Neural progenitor cell (in vitro differentiated cells): ENCODE measurements at regions not wholly inside any gene's neighbourhood (a gene's known extent, or its start where the extent isn't known, plus 50 kb on each side); places are given as distances from the start of the nearest gene placed in this dataset.
A peak's percentile ranks its signal among the peaks of the same experiment; 100 is the strongest.

ENCODE experiments used
- DNase-seq: peaks from one replicate; pipeline ENCODE4 v3.0.0-alpha.2; 2016; ENCODE audit warnings: low spot score
- H2AFZ ChIP-seq: fragments of 200-600 bp; sonication (generic); replicated peaks from 2 replicates; pipeline ENCODE4 v1.6.1; 2016; ENCODE audit warnings: antibody characterized with exemption
- H3F3A ChIP-seq: fragments of 200-600 bp; sonication (generic); 2 replicates; pipeline ENCODE4 v1.6.1; 2016; ENCODE audit warnings: antibody characterized with exemption, low read depth
- H3K27ac ChIP-seq: fragments of 200-600 bp; sonication (generic); 2 replicates; pipeline ENCODE4 v1.5.1; 2016; ENCODE audit warnings: mild to moderate bottlenecking
- H3K27me3 ChIP-seq: fragments of 200-600 bp; sonication (generic); 2 replicates; pipeline ENCODE4 v1.6.1; 2016; ENCODE audit warnings: mild to moderate bottlenecking, moderate library complexity
- H3K36me3 ChIP-seq: fragments of 200-600 bp; sonication (generic); 2 replicates; pipeline ENCODE4 v1.5.1; 2016
- H3K4me1 ChIP-seq: fragments of 200-600 bp; sonication (generic); 2 replicates; pipeline ENCODE4 v1.6.1; 2016; ENCODE audit warnings: mixed run types
- H3K4me2 ChIP-seq: fragments of 200-600 bp; sonication (generic); 2 replicates; pipeline ENCODE4 v1.6.1; 2016
- H3K4me3 ChIP-seq: fragments of 200-600 bp; sonication (generic); 2 replicates; pipeline ENCODE4 v1.5.1; 2016
- H3K79me2 ChIP-seq: fragments of 200-600 bp; sonication (generic); 2 replicates; pipeline ENCODE4 v1.6.1; 2016; ENCODE audit warnings: low read depth
- H3K9ac ChIP-seq: fragments of 200-600 bp; sonication (generic); 2 replicates; pipeline ENCODE4 v1.6.1; 2016
- H3K9me3 ChIP-seq: fragments of 200-600 bp; sonication (generic); 2 replicates; pipeline ENCODE4 v1.5.1; 2016; ENCODE audit warnings: low read depth
- H4K20me1 ChIP-seq: fragments of 200-600 bp; sonication (generic); 2 replicates; pipeline ENCODE4 v1.6.1; 2016; ENCODE audit warnings: low read depth
- H3K27ac Mint-ChIP-seq: 3 replicates; pipeline ENCODE4 v1.8.0; 2021; ENCODE audit warnings: mixed read lengths
- H3K27me3 Mint-ChIP-seq: 2 replicates; pipeline ENCODE4 v1.8.0; 2022; ENCODE audit warnings: low read depth, mild to moderate bottlenecking, inconsistent platforms, moderate library complexity, mixed read lengths; ENCODE audit not compliant: insufficient read depth
- H3K36me3 Mint-ChIP-seq: 3 replicates; pipeline ENCODE4 v1.8.0; 2021; ENCODE audit warnings: mixed read lengths
- H3K4me1 Mint-ChIP-seq: 3 replicates; pipeline ENCODE4 v1.8.0; 2021; ENCODE audit warnings: mixed read lengths
- H3K4me3 Mint-ChIP-seq: 3 replicates; pipeline ENCODE4 v1.8.0; 2021; ENCODE audit warnings: mild to moderate bottlenecking, moderate library complexity, mixed read lengths
- H3K9me3 Mint-ChIP-seq: 3 replicates; pipeline ENCODE4 v1.8.0; 2020; ENCODE audit warnings: mixed read lengths
- CTCF ChIP-seq: fragments of 200-600 bp; sonication (generic); IDR thresholded peaks from 2 replicates; pipeline ENCODE4 v1.5.1; 2017; ENCODE audit warnings: antibody characterized with exemption, mild to moderate bottlenecking
- EZH2 ChIP-seq: fragments of 200-600 bp; sonication (generic); IDR thresholded peaks from 2 replicates; pipeline ENCODE4 v1.6.1; 2017; ENCODE audit warnings: antibody characterized with exemption, mild to moderate bottlenecking, moderate library complexity
- EZH2phosphoT487 ChIP-seq: fragments of 200-600 bp; sonication (generic); IDR thresholded peaks from 2 replicates; pipeline ENCODE4 v1.6.1; 2017; ENCODE audit warnings: antibody characterized with exemption

GRCh38 chr11:130781931-130782330, 134.3 kb downstream of the SNX19 start:
- Histone ChIP-seq H3F3A (peaks cover 8% of the 10 kb centered on the region), H3K4me1 (peaks cover 19% of the 10 kb centered on the region), H3K4me2 (no peak overlapping the region), H3K9ac (no peak overlapping the region), H3K79me2 (no peaks in the 10 kb centered on the region), H3K36me3 (no peaks in the 10 kb centered on the region), H3K4me3 (no peak overlapping the region), H2AFZ (peak overlapping the region; percentile 31), H3K27me3 (no peaks in the 10 kb centered on the region), H4K20me1 (no peaks in the 10 kb centered on the region), H3K27ac (no peak overlapping the region), H3K9me3 (no peaks in the 10 kb centered on the region)
- Mint-ChIP-seq H3K9me3 (peaks cover 6% of the 10 kb centered on the region), H3K4me3 (no peak overlapping the region), H3K27me3 (peaks cover 13% of the 10 kb centered on the region), H3K27ac (peak overlapping the region; percentile 94), H3K36me3 (no peaks in the 10 kb centered on the region), H3K4me1 (peaks cover 42% of the 10 kb centered on the region)
- TF ChIP-seq CTCF (no peak), EZH2phosphoT487 (no peak), EZH2 (no peak)
- no peak for DNase-seq

GRCh38 chr11:130782361-130783222, 133.7 kb downstream of the SNX19 start:
- Histone ChIP-seq H3F3A (peaks cover 8% of the 10 kb centered on the region), H3K4me1 (peaks cover 19% of the 10 kb centered on the region), H3K27me3 (no peaks in the 10 kb centered on the region), H3K9me3 (no peaks in the 10 kb centered on the region), H4K20me1 (no peaks in the 10 kb centered on the region), H3K9ac (no peak overlapping the region), H3K79me2 (no peaks in the 10 kb centered on the region), H3K4me3 (no peak overlapping the region), H2AFZ (peak overlapping the region; percentile 31), H3K4me2 (peak overlapping the region; percentile 29), H3K27ac (no peak overlapping the region), H3K36me3 (no peaks in the 10 kb centered on the region)
- Mint-ChIP-seq H3K27ac (peak overlapping the region; percentile 94), H3K27me3 (peaks cover 13% of the 10 kb centered on the region), H3K36me3 (no peaks in the 10 kb centered on the region), H3K9me3 (peaks cover 6% of the 10 kb centered on the region), H3K4me3 (peak overlapping the region; percentile 71), H3K4me1 (peaks cover 46% of the 10 kb centered on the region)
- TF ChIP-seq EZH2, result no peak
- no peak for TF ChIP-seq CTCF
- no peak for TF ChIP-seq EZH2phosphoT487
- DNase-seq, result peak; percentile 27

GRCh38 chr11:130783323-130783722, 133.0 kb downstream of the SNX19 start:
- H3K4me3 Mint-ChIP-seq, result no peak overlapping the region
- no peaks in the 10 kb centered on the region for H3K36me3 ChIP-seq

More at GRCh38 chr11:130783323-130783722, 133.0 kb downstream of the SNX19 start:
- peak overlapping the region; percentile 29 for H3K4me2 ChIP-seq
- no peaks in the 10 kb centered on the region for H3K79me2 ChIP-seq
- Mint-ChIP-seq H3K27me3 (peaks cover 13% of the 10 kb centered on the region), H3K4me1 (peaks cover 46% of the 10 kb centered on the region), H3K36me3 (no peaks in the 10 kb centered on the region), H3K27ac (peak overlapping the region; percentile 22), H3K9me3 (peaks cover 8% of the 10 kb centered on the region)
- H4K20me1 ChIP-seq, result no peaks in the 10 kb centered on the region
- TF ChIP-seq EZH2, result no peak
- TF ChIP-seq EZH2phosphoT487, result no peak
- TF ChIP-seq CTCF, result no peak
- DNase-seq, result no peak
- H3K9me3 ChIP-seq, result no peaks in the 10 kb centered on the region
- no peak overlapping the region for H3K9ac ChIP-seq
- H3K27ac ChIP-seq, result no peak overlapping the region
- H3F3A ChIP-seq, result peaks cover 8% of the 10 kb centered on the region
- H3K4me3 ChIP-seq, result no peak overlapping the region
- no peaks in the 10 kb centered on the region for H3K27me3 ChIP-seq
- peaks cover 19% of the 10 kb centered on the region for H3K4me1 ChIP-seq
- peak overlapping the region; percentile 31 for H2AFZ ChIP-seq
